A673 (cell line): ENCODE measurements at regions not wholly inside any gene's neighbourhood (a gene's known extent, or its start where the extent isn't known, plus 50 kb on each side); places are given as distances from the start of the nearest gene placed in this dataset.

Source experiments
- CTCF ChIP-seq: fragments of 300-800, 200-600 bp; sonication (generic); conservative IDR thresholded peaks from 2 replicates; pipeline ENCODE4 v1.5.1; 2017; ENCODE audit warnings: low read depth, mild to moderate bottlenecking, antibody characterized with exemption, low read length, moderate library complexity, mixed read lengths
- EZH2 ChIP-seq: fragments of 200-600 bp; sonication (generic); IDR thresholded peaks from 2 replicates; pipeline ENCODE4 v1.6.1; 2017; ENCODE audit warnings: borderline replicate concordance, low read depth, mild to moderate bottlenecking, mixed read lengths, antibody characterized with exemption, low read length; ENCODE audit not compliant: poor library complexity, severe bottlenecking

GRCh38 chr7:148492157-148492860 lies 98.3 kb upstream of the C7orf33 start:
- TF ChIP-seq CTCF = no peak
- no peak for TF ChIP-seq EZH2
